CD4-positive, alpha-beta T cell (primary cell): ENCODE measurements at regions not wholly inside any gene's neighbourhood (a gene's known extent, or its start where the extent isn't known, plus 50 kb on each side); places are given as distances from the start of the nearest gene placed in this dataset.
"Not testable (repeated sequence)": the region's sequence is repeated elsewhere in the genome, so short reads cannot be mapped to it uniquely, and the experiment has no call there.

Source experiments
- ATAC-seq: fragments of 200-7000 bp; cut with Tn5 transposase; one replicate; pipeline ENCODE4 v1.10.0; 2022; ENCODE audit warnings: mild to moderate bottlenecking; ENCODE audit not compliant: poor library complexity
- CTCF ChIA-PET: fragments of 350-600 bp; sonication (Branson Sonifier 250); formaldehyde crosslinking; loops from one replicate; lab custom pipeline; 2021; ENCODE audit warnings: antibody characterized with exemption, inconsistent platforms; lab: Charles Lee
- POLR2A ChIA-PET: fragments of 350-600 bp; sonication (Branson Sonifier 250); formaldehyde crosslinking; loops from one replicate; lab custom pipeline; 2021; ENCODE audit warnings: antibody characterized with exemption, inconsistent platforms; lab: Charles Lee
- DNase-seq, 14 experiments: peaks; one replicate each; pipeline ENCODE4 v3.0.0-alpha.2; 2013 to 2020; ENCODE audit warnings: mixed read lengths in 2 of 14
- H3K27ac ChIP-seq, 2 donors: one replicate each; pipeline versions ENCODE4 v1.5.1 to v1.7.0; 2013; ENCODE audit warnings: low read length in 2 of 2, low read depth in 1 of 2, mild to moderate bottlenecking in 1 of 2
- H3K27me3 ChIP-seq, 2 experiments: 1 replicate in 1 of 2; 2 replicates in 1 of 2; pipeline versions ENCODE4 v1.6.1 to v1.7.0; 2013; ENCODE audit warnings: low read length in 2 of 2, control low read depth in 1 of 2, mild to moderate bottlenecking in 1 of 2, moderate library complexity in 1 of 2; ENCODE audit not compliant: insufficient read depth in 2 of 2, control insufficient read depth in 1 of 2
- H3K36me3 ChIP-seq: one replicate; pipeline ENCODE4 v1.6.1; 2013; ENCODE audit warnings: low read length, control low read depth; ENCODE audit not compliant: insufficient read depth
- H3K4me1 ChIP-seq: one replicate; pipeline ENCODE4 v1.6.1; 2013; ENCODE audit warnings: low read length, control low read depth; ENCODE audit not compliant: insufficient read depth
- H3K4me3 ChIP-seq: one replicate; pipeline ENCODE4 v1.5.1; 2013; ENCODE audit warnings: mild to moderate bottlenecking, low read length, moderate library complexity
- H3K9me3 ChIP-seq, 2 experiments: 1 replicate in 1 of 2; 2 replicates in 1 of 2; pipeline versions ENCODE4 v1.6.1 to v1.7.0; 2013; ENCODE audit warnings: low read length in 2 of 2, mild to moderate bottlenecking in 2 of 2, control low read depth in 1 of 2, moderate library complexity in 1 of 2; ENCODE audit not compliant: control insufficient read depth in 1 of 2, insufficient read depth in 1 of 2
- H3K27ac Mint-ChIP-seq: one replicate; pipeline ENCODE4 v1.8.0; 2020; ENCODE audit warnings: mixed read lengths
- H3K27me3 Mint-ChIP-seq: one replicate; pipeline ENCODE4 v1.8.0; 2021; ENCODE audit warnings: mixed read lengths
- H3K36me3 Mint-ChIP-seq: one replicate; pipeline ENCODE4 v1.8.0; 2021; ENCODE audit warnings: low read depth, mixed read lengths
- H3K4me1 Mint-ChIP-seq: one replicate; pipeline ENCODE4 v1.8.0; 2021; ENCODE audit warnings: low read depth, mixed read lengths
- H3K4me3 Mint-ChIP-seq: one replicate; pipeline ENCODE4 v1.8.0; 2020; ENCODE audit warnings: mild to moderate bottlenecking, mixed read lengths
- H3K9me3 Mint-ChIP-seq: one replicate; pipeline ENCODE4 v1.8.0; 2020; ENCODE audit warnings: mixed read lengths
- CTCF ChIP-seq: fragments of 200-600 bp; IDR thresholded peaks from one replicate; pipeline ENCODE4 v1.8.0; 2022; ENCODE audit warnings: antibody characterized with exemption, mild to moderate bottlenecking
- intact Hi-C, 2 experiments: fragments of 100-400 bp; cut with DNase I in 1 of 2; cut with micrococcal nuclease in 1 of 2; formaldehyde crosslinking; loops; one replicate each; pipeline versions ENCODE4 v1.15.1 to v1.9.0; 2023 to 2025; cut with DNase I, micrococcal nuclease

GRCh38 chr7:33796538-33796937 is 108.8 kb upstream of the BMPER start:
- Histone ChIP-seq H3K4me1 (no peaks in the 10 kb centered on the region), H3K4me3 (no peak overlapping the region), H3K9me3 (no peaks in the 10 kb centered on the region), H3K27me3 (no peaks in the 10 kb centered on the region), H3K36me3 (no peaks in the 10 kb centered on the region), H3K27ac (no peak overlapping the region)
- intact Hi-C loops = no loop called here
- no peak for TF ChIP-seq CTCF
- POLR2A ChIA-PET = no interaction called here
- Mint-ChIP-seq H3K27ac (no peak overlapping the region), H3K4me1 (no peaks in the 10 kb centered on the region), H3K9me3 (no peaks in the 10 kb centered on the region), H3K4me3 (no peak overlapping the region), H3K36me3 (no peaks in the 10 kb centered on the region), H3K27me3 (no peaks in the 10 kb centered on the region)
- ATAC-seq (no peak), DNase-seq (no peak)
- CTCF ChIA-PET = no interaction called here

- H3K9me3 Mint-ChIP-seq, H3K27me3 Mint-ChIP-seq, POLR2A ChIA-PET, CTCF ChIA-PET, H3K4me1 ChIP-seq, intact Hi-C loops, H3K4me3 ChIP-seq, H3K27ac Mint-ChIP-seq, H3K9me3 ChIP-seq, ATAC-seq, H3K36me3 Mint-ChIP-seq, H3K27me3 ChIP-seq, H3K27ac ChIP-seq, H3K4me1 Mint-ChIP-seq, H3K4me3 Mint-ChIP-seq, DNase-seq, H3K36me3 ChIP-seq: not testable (repeated sequence)
These were observed 107.8 kb upstream of the BMPER start for GRCh38 chr7:33797512-33797911.

DNA sequence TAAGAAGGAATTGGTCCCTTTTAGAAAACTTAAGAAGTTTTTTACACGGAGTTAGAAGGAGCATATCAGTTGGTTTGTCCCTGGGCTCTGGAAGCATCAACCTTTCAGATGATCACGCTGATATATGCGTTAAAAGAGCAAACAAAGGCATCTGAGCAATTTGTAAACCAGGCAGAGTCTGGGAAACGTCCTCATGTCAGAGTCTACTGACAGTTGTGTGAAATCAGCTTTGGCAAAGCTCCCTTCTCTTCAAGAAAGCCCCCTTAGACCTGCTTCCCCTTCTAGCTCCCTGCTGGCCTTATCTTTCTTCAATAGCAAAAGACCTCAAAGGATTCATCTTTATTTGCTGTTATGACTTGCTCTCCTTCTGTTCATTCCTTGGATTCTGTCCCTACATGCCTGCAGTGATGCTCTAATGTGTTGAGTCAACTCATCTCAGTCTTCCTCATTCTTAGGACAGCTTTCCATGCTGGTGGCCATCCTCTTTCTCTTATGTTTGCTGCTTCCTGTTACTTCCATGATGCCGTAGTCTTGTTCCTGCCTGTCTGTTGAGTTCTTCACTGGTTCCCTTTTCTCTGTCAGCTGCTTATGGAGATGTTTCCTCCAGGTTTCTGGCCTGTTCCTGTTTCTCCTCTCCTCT is 106.5 kb upstream of the BMPER start:
- no peaks in the 10 kb centered on the region for H3K36me3 ChIP-seq
- H3K4me3 Mint-ChIP-seq = no peak overlapping the region
- H3K27me3 ChIP-seq = no peaks in the 10 kb centered on the region
- ChIA-PET CTCF (no interaction called here), POLR2A (no interaction called here)
- H3K4me1 Mint-ChIP-seq = no peaks in the 10 kb centered on the region
- no peaks in the 10 kb centered on the region for H3K9me3 Mint-ChIP-seq
- intact Hi-C loops = no loop called here
- no peak for TF ChIP-seq CTCF
- H3K4me3 ChIP-seq = no peak overlapping the region
- no peaks in the 10 kb centered on the region for H3K9me3 ChIP-seq
- no peaks in the 10 kb centered on the region for H3K27me3 Mint-ChIP-seq
- DNase-seq (no peak), ATAC-seq (no peak)
- H3K36me3 Mint-ChIP-seq = no peaks in the 10 kb centered on the region
- no peak overlapping the region for H3K27ac ChIP-seq
- H3K27ac Mint-ChIP-seq = no peak overlapping the region
- no peaks in the 10 kb centered on the region for H3K4me1 ChIP-seq

- no peaks in the 10 kb centered on the region for H3K9me3 Mint-ChIP-seq
- no peaks in the 10 kb centered on the region for H3K9me3 ChIP-seq
- H3K4me1 Mint-ChIP-seq = no peaks in the 10 kb centered on the region
- DNase-seq = no peak
- ChIA-PET POLR2A (no interaction called here), CTCF (no interaction called here)
- H3K36me3 ChIP-seq = no peaks in the 10 kb centered on the region
- H3K27me3 Mint-ChIP-seq = no peaks in the 10 kb centered on the region
- H3K4me3 Mint-ChIP-seq = no peak overlapping the region
- no peaks in the 10 kb centered on the region for H3K36me3 Mint-ChIP-seq
- no peak overlapping the region for H3K27ac ChIP-seq
- no peak overlapping the region for H3K27ac Mint-ChIP-seq
- no peak overlapping the region for H3K4me3 ChIP-seq
- no peaks in the 10 kb centered on the region for H3K4me1 ChIP-seq
- no peak for TF ChIP-seq CTCF
- H3K27me3 ChIP-seq = no peaks in the 10 kb centered on the region
- intact Hi-C loops = no loop called here
- no peak for ATAC-seq
These were observed 105.6 kb upstream of the BMPER start for GRCh38 chr7:33799766-33800165.
